HL-60 (cell line): ENCODE measurements at regions not wholly inside any gene's neighbourhood (a gene's known extent, or its start where the extent isn't known, plus 50 kb on each side); places are given as distances from the start of the nearest gene placed in this dataset.

Experiments used
- CTCF ChIP-seq: IDR thresholded peaks from one replicate; pipeline ENCODE4 v1.5.1; 2011; ENCODE audit warnings: low read length, control low read depth, inconsistent platforms; ENCODE audit not compliant: insufficient read depth
- POLR2AphosphoS5 ChIP-seq: IDR thresholded peaks from 2 replicates; pipeline ENCODE4 v1.6.1; 2012; ENCODE audit warnings: low read depth
- TF ChIP-seq, protein P1 (sequence below): IDR thresholded peaks from 2 replicates; pipeline ENCODE4 v1.6.1; 2012; ENCODE audit warnings: low read depth; ENCODE audit not compliant: insufficient replicate concordance

DNA sequence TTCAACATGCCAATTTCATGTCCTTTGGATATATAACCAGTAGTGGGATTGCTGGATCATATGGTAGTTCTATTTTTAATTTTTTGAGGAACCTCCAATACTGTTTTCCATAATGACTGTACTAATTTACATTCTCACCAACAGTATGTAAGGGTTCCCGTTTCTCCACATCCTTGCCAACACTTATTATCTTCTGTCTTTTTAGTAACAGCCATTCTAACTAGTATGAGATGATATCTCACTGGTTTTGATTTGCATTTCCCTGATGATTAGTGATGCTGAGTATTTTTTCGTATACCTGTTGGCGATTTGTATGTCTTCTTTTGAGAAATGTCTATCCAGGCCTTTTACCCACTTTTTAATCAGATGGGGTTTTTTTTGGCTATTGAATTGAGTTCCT is 133.5 kb upstream of the MED14 start:
- no peak for TF ChIP-seq CTCF
- TF ChIP-seq, protein P1, sequence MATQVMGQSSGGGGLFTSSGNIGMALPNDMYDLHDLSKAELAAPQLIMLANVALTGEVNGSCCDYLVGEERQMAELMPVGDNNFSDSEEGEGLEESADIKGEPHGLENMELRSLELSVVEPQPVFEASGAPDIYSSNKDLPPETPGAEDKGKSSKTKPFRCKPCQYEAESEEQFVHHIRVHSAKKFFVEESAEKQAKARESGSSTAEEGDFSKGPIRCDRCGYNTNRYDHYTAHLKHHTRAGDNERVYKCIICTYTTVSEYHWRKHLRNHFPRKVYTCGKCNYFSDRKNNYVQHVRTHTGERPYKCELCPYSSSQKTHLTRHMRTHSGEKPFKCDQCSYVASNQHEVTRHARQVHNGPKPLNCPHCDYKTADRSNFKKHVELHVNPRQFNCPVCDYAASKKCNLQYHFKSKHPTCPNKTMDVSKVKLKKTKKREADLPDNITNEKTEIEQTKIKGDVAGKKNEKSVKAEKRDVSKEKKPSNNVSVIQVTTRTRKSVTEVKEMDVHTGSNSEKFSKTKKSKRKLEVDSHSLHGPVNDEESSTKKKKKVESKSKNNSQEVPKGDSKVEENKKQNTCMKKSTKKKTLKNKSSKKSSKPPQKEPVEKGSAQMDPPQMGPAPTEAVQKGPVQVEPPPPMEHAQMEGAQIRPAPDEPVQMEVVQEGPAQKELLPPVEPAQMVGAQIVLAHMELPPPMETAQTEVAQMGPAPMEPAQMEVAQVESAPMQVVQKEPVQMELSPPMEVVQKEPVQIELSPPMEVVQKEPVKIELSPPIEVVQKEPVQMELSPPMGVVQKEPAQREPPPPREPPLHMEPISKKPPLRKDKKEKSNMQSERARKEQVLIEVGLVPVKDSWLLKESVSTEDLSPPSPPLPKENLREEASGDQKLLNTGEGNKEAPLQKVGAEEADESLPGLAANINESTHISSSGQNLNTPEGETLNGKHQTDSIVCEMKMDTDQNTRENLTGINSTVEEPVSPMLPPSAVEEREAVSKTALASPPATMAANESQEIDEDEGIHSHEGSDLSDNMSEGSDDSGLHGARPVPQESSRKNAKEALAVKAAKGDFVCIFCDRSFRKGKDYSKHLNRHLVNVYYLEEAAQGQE: no peak
- no peak for TF ChIP-seq POLR2AphosphoS5
